ENCODE measurements at regions not wholly inside any gene's neighbourhood (a gene's known extent, or its start where the extent isn't known, plus 50 kb on each side); places are given as distances from the start of the nearest gene placed in this dataset.
"Not testable (repeated sequence)": the region's sequence is repeated elsewhere in the genome, so short reads cannot be mapped to it uniquely, and the experiment has no call there.

DNA sequence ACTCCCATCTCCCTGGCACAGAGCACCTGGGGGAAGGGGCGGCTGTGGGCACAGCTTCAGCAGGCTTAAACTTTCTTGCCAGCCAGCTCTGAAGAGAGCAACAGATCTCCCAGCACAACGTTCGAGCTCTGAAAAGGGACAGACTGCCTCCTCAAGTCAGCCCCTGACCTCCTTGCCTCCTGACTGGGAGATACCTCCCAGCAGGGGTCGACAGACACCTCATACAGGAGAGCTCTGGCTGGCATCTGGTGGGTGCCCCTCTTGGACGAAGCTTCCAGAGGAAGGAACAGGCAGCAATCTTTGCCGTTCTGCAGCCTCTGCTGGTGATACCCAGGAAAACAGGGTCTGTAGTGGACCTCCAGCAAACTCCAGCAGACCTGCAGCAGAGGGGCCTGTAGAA lies 80.7 kb upstream of the ST3GAL6 start:
- TF ChIP-seq, protein P1, sequence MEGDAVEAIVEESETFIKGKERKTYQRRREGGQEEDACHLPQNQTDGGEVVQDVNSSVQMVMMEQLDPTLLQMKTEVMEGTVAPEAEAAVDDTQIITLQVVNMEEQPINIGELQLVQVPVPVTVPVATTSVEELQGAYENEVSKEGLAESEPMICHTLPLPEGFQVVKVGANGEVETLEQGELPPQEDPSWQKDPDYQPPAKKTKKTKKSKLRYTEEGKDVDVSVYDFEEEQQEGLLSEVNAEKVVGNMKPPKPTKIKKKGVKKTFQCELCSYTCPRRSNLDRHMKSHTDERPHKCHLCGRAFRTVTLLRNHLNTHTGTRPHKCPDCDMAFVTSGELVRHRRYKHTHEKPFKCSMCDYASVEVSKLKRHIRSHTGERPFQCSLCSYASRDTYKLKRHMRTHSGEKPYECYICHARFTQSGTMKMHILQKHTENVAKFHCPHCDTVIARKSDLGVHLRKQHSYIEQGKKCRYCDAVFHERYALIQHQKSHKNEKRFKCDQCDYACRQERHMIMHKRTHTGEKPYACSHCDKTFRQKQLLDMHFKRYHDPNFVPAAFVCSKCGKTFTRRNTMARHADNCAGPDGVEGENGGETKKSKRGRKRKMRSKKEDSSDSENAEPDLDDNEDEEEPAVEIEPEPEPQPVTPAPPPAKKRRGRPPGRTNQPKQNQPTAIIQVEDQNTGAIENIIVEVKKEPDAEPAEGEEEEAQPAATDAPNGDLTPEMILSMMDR (conservative IDR thresholded peaks at IDR 0.05; ENCODE audit: low read length): not testable (repeated sequence)
- not testable (repeated sequence) for TF ChIP-seq EZH2phosphoT487 (IDR thresholded peaks at IDR 0.05; ENCODE audit: borderline replicate concordance, low read depth, low read length)

All from OCI-LY7 (cell line).